Bronchial epithelial cell (primary cell): ENCODE measurements at regions not wholly inside any gene's neighbourhood (a gene's known extent, or its start where the extent isn't known, plus 50 kb on each side); places are given as distances from the start of the nearest gene placed in this dataset.

ENCODE experiments used
- DNase-seq: peaks from one replicate; pipeline ENCODE4 v3.0.0-alpha.2; 2010; ENCODE audit warnings: low read depth
- FAIRE-seq: peaks from 2 replicates; lab custom pipeline; 2011; peaks lifted over from hg19 to GRCh38; lab: Jason Lieb, UNC
- H3K27me3 ChIP-seq: 2 replicates; pipeline ENCODE4 v1.5.1; 2011; ENCODE audit warnings: low read length; ENCODE audit not compliant: control insufficient read depth, insufficient read depth
- H3K36me3 ChIP-seq: 2 replicates; pipeline ENCODE4 v1.5.1; 2011; ENCODE audit warnings: low read length; ENCODE audit not compliant: control insufficient read depth, insufficient read depth
- H3K4me3 ChIP-seq: 2 replicates; pipeline ENCODE4 v1.5.1; 2011; ENCODE audit warnings: mild to moderate bottlenecking, low read depth, low read length, control low read depth
- CTCF ChIP-seq: IDR thresholded peaks from 2 replicates; pipeline ENCODE4 v1.5.1; 2011; ENCODE audit warnings: mild to moderate bottlenecking, moderate library complexity, low read length, control low read depth, inconsistent platforms; ENCODE audit not compliant: insufficient read depth, severe bottlenecking

DNA sequence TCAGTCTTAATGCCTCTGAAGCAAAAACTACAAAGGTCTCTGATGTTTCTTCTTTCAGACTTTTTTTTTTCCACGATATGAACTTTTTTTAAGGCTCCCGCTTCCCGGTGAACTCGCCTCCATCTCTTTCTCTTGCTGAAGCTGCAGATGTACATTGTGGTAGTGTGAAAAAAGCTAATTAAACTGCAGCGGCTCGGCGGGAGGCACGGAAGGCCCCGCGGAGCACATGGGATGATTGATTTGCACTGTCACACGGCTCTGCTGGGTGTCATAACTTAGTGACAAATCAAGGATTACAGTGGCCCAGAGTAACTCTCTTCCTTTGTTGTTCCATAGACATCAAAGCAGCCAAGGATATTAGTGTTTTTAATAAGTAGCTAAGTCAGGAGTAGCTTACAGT lies 196.3 kb downstream of the AXIN2 start:
- FAIRE-seq (no peak), DNase-seq (no peak)
- no peaks in the 10 kb centered on the region for H3K36me3 ChIP-seq
- H3K4me3 ChIP-seq: no peak overlapping the region
- TF ChIP-seq CTCF: no peak
- H3K27me3 ChIP-seq: no peaks in the 10 kb centered on the region

DNA sequence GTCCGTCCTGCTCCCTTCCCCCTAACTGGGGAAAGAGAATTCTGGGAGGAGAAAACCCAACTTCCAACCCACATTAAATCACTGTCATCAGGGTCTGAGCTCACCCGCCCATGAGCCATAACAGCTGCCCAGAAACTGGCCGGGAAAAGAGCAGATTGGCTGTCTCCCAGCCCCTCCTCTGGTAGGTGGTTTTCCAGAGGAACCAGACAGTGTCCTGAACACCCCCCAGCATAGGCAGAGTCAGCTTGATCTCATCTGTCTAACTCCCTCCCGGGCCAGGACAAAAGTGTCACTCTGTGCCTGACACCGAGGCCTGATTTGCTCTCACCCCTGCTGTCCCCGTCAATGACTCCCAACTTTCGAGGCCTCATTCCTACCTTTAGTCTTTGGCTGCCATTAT lies 197.0 kb downstream of the AXIN2 start:
- no peaks in the 10 kb centered on the region for H3K27me3 ChIP-seq
- DNase-seq (no peak), FAIRE-seq (no peak)
- no peaks in the 10 kb centered on the region for H3K36me3 ChIP-seq
- no peak for TF ChIP-seq CTCF
- no peak overlapping the region for H3K4me3 ChIP-seq

DNA sequence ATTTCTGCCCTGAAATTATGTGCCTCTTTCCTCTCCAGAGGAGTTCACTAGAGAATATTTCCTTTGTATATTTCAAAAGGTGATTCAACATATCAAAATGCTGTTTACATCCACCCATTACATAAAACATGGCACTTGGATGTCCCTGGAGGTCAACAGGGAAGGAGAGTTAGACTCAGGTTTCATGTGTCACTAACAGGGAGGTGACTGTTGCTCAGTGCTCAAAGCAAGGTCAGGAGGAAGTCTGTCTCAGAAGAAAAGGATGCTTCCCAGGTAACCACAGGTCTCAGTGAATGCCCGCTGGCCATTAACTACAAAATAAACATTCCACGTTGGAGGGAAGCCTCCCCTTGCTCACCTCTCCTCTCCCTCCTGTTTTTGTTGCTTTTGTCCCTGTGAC lies 198.6 kb downstream of the AXIN2 start:
- FAIRE-seq (no peak), DNase-seq (peak; percentile 58)
- H3K36me3 ChIP-seq: no peaks in the 10 kb centered on the region
- no peak overlapping the region for H3K4me3 ChIP-seq
- H3K27me3 ChIP-seq: no peaks in the 10 kb centered on the region
- TF ChIP-seq CTCF: no peak

GRCh38 chr17:65360961-65361552 lies 200.4 kb downstream of the AXIN2 start:
- H3K4me3 ChIP-seq: no peak overlapping the region
- DNase-seq: no peak
- no peaks in the 10 kb centered on the region for H3K36me3 ChIP-seq
- no peak for TF ChIP-seq CTCF
- H3K27me3 ChIP-seq: no peaks in the 10 kb centered on the region
- FAIRE-seq: no peak

DNA sequence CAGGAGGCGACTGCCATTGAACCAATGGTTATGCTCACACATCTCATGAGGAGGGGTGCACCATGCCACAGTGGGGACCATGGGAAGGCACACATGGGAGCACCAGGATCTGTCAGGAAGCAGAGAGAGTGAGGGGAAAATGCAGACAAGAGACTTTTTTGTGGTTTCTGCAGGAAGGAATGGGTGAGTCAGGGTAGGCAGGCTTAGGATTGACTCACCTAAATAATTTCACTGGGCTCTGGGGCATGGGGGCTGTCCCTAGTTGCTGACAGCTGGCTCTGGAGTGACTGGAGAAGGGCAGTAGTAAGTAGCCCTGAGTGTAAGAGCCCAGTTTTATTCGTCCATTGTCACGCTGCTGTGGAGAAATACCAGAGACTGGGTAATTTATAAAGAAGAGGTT lies 202.4 kb downstream of the AXIN2 start:
- no peak for TF ChIP-seq CTCF
- Histone ChIP-seq H3K36me3 (no peaks in the 10 kb centered on the region), H3K4me3 (no peak overlapping the region), H3K27me3 (no peaks in the 10 kb centered on the region)
- DNase-seq (peak; percentile 85), FAIRE-seq (no peak)

GRCh38 chr17:65356536-65356935 lies 204.9 kb downstream of the AXIN2 start:
- DNase-seq (no peak), FAIRE-seq (no peak)
- Histone ChIP-seq H3K4me3 (no peak overlapping the region), H3K36me3 (no peaks in the 10 kb centered on the region), H3K27me3 (no peaks in the 10 kb centered on the region)
- no peak for TF ChIP-seq CTCF
